Panc1 (cell line): ENCODE measurements at regions not wholly inside any gene's neighbourhood (a gene's known extent, or its start where the extent isn't known, plus 50 kb on each side); places are given as distances from the start of the nearest gene placed in this dataset.

Experiments used
- ATAC-seq: fragments of 200-7000 bp; cut with Tn5 transposase; 2 replicates; pipeline ENCODE4 v1.9.1; 2020; ENCODE audit warnings: mild to moderate bottlenecking, moderate library complexity
- BruUV-seq: library from RNA; stranded (reverse); fragments of 400-500 nt; replicated peaks from 2 replicates; lab custom pipeline; 2021; lab: Mats Ljungman, UMichigan
- CTCF ChIA-PET: fragments of 300-600 bp; sonication (Branson Sonifier 250); formaldehyde crosslinking; loops from one replicate; lab custom pipeline; 2022; ENCODE audit warnings: antibody characterized with exemption; lab: Charles Lee
- POLR2A ChIA-PET: fragments of 300-600 bp; sonication (Branson Sonifier 250); formaldehyde crosslinking; loops from one replicate; lab custom pipeline; 2022; ENCODE audit warnings: antibody characterized with exemption; lab: Charles Lee
- DNase-seq: peaks from one replicate; pipeline ENCODE4 v3.0.0-alpha.2; 2010; ENCODE audit warnings: low read depth, low spot score
- H3K27ac ChIP-seq: 2 replicates; pipeline ENCODE4 v1.5.1; 2011; ENCODE audit warnings: mild to moderate bottlenecking, low read length, inconsistent platforms
- H3K27me3 ChIP-seq: fragments of 200-500 bp; sonication (Bioruptor generic); 2 replicates; pipeline ENCODE4 v1.6.0; 2014; ENCODE audit warnings: low read length, inconsistent platforms; ENCODE audit not compliant: control insufficient read depth, insufficient read depth
- H3K36me3 ChIP-seq: fragments of 200-500 bp; sonication (Bioruptor generic); 2 replicates; pipeline ENCODE4 v1.5.1; 2014; ENCODE audit warnings: inconsistent platforms, mild to moderate bottlenecking, low read length, moderate library complexity; ENCODE audit not compliant: control insufficient read depth, insufficient read depth
- H3K4me1 ChIP-seq: 2 replicates; pipeline ENCODE4 v1.5.1; 2011; ENCODE audit warnings: inconsistent platforms, mild to moderate bottlenecking, low read length, moderate library complexity; ENCODE audit not compliant: control insufficient read depth, insufficient read depth
- H3K4me3 ChIP-seq, 2 experiments: 2 replicates each; pipeline ENCODE4 v1.5.1; 2011 to 2012; ENCODE audit warnings: low read depth in 2 of 2, low read length in 2 of 2, mild to moderate bottlenecking in 2 of 2, inconsistent platforms in 1 of 2, moderate library complexity in 1 of 2
- H3K9me3 ChIP-seq: fragments of 200-500 bp; sonication (Bioruptor generic); 2 replicates; pipeline ENCODE4 v1.5.1; 2014; ENCODE audit warnings: low read depth, mild to moderate bottlenecking, inconsistent platforms, low read length, moderate library complexity; ENCODE audit not compliant: control insufficient read depth, insufficient read depth
- POLR2AphosphoS5 ChIP-seq: IDR thresholded peaks from 2 replicates; pipeline ENCODE4 v1.6.1; 2012; ENCODE audit warnings: mild to moderate bottlenecking, low read depth, low read length, moderate library complexity
- SIN3A ChIP-seq: IDR thresholded peaks from 2 replicates; pipeline ENCODE4 v1.6.1; 2012; ENCODE audit warnings: low read depth, mild to moderate bottlenecking, low read length, moderate library complexity, borderline replicate concordance; ENCODE audit not compliant: insufficient read depth
- TCF7L2 ChIP-seq: IDR thresholded peaks from 2 replicates; pipeline ENCODE4 v1.6.1; 2011; ENCODE audit warnings: mild to moderate bottlenecking, low read depth, low read length, inconsistent platforms
- in situ Hi-C: cut with HindIII; loops from 2 replicates; pipeline ENCODE4 v1.10.0; 2016; ENCODE audit warnings: low sequenced_read_pairs, low pct_unique_long_range_greater_than_20kb
- intact Hi-C: fragments of 100-400 bp; cut with micrococcal nuclease; formaldehyde crosslinking; loops from one replicate; pipeline ENCODE4 v1.10.0; 2022; ENCODE audit not compliant: unreplicated experiment
- TF ChIP-seq, protein P1 (sequence below), 2 experiments: IDR thresholded peaks; 2 replicates each; pipeline ENCODE4 v1.6.1; 2011 to 2012; ENCODE audit warnings: low read depth in 2 of 2, control low read depth in 1 of 2, low read length in 1 of 2, mild to moderate bottlenecking in 1 of 2, moderate library complexity in 1 of 2; ENCODE audit not compliant: insufficient read depth in 1 of 2
- TF ChIP-seq, protein P2 (sequence below): fragments of 450-650 bp; IDR thresholded peaks from 2 replicates; pipeline ENCODE4 v1.5.1; 2017; ENCODE audit warnings: mild to moderate bottlenecking

DNA sequence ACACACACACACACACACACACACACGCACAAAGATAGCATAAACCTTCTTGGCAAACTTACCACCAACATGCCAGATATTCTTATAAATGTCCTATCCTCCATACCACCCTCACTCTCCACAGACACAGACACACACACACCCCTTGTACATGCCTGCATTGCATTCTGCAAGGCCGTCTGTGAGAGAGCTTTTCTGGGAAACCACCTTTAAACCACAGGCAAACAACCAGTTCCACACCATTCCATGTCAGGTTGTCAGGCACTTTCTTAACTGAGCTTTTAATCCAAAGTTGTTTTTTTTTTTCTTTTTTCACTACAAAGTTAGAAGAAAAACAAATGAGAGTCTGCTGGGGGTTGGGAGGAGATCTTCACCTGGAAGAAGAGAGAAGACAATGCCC is 221.1 kb downstream of the C1D start:
- no TSS peak for BruUV-seq
- peaks cover 6% of the 10 kb centered on the region for H3K27me3 ChIP-seq
- in situ Hi-C loops (no loop called here), intact Hi-C loops (loop anchor here (5.0 kb wide), 4 partner anchors 109 to 1414 kb away; no protein-coding TSS in a partner anchor)
- no peak for TF ChIP-seq TCF7L2
- TF ChIP-seq, protein P1, sequence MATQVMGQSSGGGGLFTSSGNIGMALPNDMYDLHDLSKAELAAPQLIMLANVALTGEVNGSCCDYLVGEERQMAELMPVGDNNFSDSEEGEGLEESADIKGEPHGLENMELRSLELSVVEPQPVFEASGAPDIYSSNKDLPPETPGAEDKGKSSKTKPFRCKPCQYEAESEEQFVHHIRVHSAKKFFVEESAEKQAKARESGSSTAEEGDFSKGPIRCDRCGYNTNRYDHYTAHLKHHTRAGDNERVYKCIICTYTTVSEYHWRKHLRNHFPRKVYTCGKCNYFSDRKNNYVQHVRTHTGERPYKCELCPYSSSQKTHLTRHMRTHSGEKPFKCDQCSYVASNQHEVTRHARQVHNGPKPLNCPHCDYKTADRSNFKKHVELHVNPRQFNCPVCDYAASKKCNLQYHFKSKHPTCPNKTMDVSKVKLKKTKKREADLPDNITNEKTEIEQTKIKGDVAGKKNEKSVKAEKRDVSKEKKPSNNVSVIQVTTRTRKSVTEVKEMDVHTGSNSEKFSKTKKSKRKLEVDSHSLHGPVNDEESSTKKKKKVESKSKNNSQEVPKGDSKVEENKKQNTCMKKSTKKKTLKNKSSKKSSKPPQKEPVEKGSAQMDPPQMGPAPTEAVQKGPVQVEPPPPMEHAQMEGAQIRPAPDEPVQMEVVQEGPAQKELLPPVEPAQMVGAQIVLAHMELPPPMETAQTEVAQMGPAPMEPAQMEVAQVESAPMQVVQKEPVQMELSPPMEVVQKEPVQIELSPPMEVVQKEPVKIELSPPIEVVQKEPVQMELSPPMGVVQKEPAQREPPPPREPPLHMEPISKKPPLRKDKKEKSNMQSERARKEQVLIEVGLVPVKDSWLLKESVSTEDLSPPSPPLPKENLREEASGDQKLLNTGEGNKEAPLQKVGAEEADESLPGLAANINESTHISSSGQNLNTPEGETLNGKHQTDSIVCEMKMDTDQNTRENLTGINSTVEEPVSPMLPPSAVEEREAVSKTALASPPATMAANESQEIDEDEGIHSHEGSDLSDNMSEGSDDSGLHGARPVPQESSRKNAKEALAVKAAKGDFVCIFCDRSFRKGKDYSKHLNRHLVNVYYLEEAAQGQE (IDR thresholded peaks at IDR 0.05; ENCODE audit: insufficient read depth in 1 of 2, low read depth in 2 of 2, low read length in 1 of 2) = no peak
- POLR2A ChIA-PET = no interaction called here
- H3K4me3 ChIP-seq = no peak overlapping the region
- ATAC-seq (no peak), DNase-seq (no peak)
- CTCF ChIA-PET = no interaction called here
- no peaks in the 10 kb centered on the region for H3K9me3 ChIP-seq
- no peaks in the 10 kb centered on the region for H3K4me1 ChIP-seq
- no peaks in the 10 kb centered on the region for H3K36me3 ChIP-seq
- no peak overlapping the region for H3K27ac ChIP-seq

DNA sequence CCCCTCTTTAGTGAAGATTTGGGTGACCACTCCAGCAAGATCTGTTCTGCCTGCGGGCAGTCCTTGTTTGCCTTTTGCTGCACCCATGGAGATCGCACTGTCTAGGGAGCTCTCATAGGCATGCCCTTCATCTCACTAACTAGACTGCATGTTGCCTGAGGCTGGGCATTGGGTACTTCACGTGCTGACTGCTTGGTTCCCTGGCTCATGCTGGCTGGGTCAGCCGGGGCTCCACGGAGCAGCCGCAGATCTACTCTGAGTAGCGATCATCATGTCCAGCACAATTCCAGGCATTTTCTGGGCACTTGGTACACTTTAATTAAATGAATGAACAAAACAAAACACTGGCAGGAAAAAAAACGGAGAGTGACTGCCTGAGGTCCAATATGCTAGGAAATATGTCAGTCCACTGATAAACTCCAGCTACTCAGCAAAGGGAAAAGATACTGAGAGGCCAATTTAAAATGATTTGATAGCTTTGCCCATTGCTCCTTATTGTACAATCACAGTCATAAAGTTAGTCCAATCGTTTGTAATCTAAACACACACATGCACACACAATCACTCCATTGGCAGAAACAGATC is 220.3 kb downstream of the C1D start:
- ATAC-seq (no peak), DNase-seq (no peak)
- in situ Hi-C loops = no loop called here
- Histone ChIP-seq H3K4me3 (no peak overlapping the region), H3K4me1 (no peaks in the 10 kb centered on the region), H3K27ac (no peak overlapping the region), H3K9me3 (no peaks in the 10 kb centered on the region), H3K36me3 (no peaks in the 10 kb centered on the region), H3K27me3 (peaks cover 6% of the 10 kb centered on the region)
- no TSS peak for BruUV-seq
- ChIA-PET CTCF (interaction anchor here (0.6 to 0.7 kb wide), 2 partner anchors 518 to 1650 kb away, joined by 3 read pairs; no protein-coding TSS in a partner anchor), POLR2A (no interaction called here)
- TF ChIP-seq, protein P1 (IDR thresholded peaks at IDR 0.05; ENCODE audit: insufficient read depth in 1 of 2, low read depth in 2 of 2, low read length in 1 of 2) = no peak
- TF ChIP-seq TCF7L2 (no peak), SIN3A (no peak), POLR2AphosphoS5 (no peak)
- TF ChIP-seq, protein P2, sequence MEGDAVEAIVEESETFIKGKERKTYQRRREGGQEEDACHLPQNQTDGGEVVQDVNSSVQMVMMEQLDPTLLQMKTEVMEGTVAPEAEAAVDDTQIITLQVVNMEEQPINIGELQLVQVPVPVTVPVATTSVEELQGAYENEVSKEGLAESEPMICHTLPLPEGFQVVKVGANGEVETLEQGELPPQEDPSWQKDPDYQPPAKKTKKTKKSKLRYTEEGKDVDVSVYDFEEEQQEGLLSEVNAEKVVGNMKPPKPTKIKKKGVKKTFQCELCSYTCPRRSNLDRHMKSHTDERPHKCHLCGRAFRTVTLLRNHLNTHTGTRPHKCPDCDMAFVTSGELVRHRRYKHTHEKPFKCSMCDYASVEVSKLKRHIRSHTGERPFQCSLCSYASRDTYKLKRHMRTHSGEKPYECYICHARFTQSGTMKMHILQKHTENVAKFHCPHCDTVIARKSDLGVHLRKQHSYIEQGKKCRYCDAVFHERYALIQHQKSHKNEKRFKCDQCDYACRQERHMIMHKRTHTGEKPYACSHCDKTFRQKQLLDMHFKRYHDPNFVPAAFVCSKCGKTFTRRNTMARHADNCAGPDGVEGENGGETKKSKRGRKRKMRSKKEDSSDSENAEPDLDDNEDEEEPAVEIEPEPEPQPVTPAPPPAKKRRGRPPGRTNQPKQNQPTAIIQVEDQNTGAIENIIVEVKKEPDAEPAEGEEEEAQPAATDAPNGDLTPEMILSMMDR = no peak
- intact Hi-C loops = loop anchor here (5.0 kb wide), 4 partner anchors 110 to 1415 kb away; no protein-coding TSS in a partner anchor
